ENCODE measurements at regions not wholly inside any gene's neighbourhood (a gene's known extent, or its start where the extent isn't known, plus 50 kb on each side); places are given as distances from the start of the nearest gene placed in this dataset.

DNA sequence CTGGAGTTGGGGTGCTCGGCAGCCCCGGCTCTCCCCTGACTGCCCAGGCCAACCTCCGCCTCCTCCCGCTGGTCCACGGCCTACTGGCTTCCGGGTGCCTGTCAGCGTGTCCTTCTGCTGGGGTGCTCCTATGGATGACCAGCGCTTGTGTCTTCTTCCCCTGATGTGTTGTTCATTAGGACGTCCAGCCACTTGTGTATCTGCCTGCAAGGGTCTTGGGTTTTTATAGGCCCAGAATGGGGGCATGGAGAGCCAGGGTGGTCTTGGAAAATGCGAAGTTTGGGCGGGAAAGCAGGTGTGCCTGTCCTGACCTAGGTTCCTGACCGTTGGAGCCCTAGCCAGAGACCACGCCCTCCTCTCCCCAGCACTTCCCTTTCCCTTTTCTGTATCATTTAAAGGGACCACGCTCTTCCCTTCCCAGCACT, 139.8 kb downstream of the SLITRK5 start:
- TF ChIP-seq ZNF610 (tag by site-specific recombination; IDR thresholded peaks at IDR 0.05; ENCODE audit: borderline replicate concordance) = no peak
- no peak for TF ChIP-seq SETDB1 (IDR thresholded peaks at IDR 0.05; ENCODE audit: insufficient read length, low read length)
- TF ChIP-seq KLF10 (tag by site-specific recombination; IDR thresholded peaks at IDR 0.05) = no peak
- TF ChIP-seq, protein P1, sequence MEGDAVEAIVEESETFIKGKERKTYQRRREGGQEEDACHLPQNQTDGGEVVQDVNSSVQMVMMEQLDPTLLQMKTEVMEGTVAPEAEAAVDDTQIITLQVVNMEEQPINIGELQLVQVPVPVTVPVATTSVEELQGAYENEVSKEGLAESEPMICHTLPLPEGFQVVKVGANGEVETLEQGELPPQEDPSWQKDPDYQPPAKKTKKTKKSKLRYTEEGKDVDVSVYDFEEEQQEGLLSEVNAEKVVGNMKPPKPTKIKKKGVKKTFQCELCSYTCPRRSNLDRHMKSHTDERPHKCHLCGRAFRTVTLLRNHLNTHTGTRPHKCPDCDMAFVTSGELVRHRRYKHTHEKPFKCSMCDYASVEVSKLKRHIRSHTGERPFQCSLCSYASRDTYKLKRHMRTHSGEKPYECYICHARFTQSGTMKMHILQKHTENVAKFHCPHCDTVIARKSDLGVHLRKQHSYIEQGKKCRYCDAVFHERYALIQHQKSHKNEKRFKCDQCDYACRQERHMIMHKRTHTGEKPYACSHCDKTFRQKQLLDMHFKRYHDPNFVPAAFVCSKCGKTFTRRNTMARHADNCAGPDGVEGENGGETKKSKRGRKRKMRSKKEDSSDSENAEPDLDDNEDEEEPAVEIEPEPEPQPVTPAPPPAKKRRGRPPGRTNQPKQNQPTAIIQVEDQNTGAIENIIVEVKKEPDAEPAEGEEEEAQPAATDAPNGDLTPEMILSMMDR (tag by site-specific recombination; IDR thresholded peaks at IDR 0.05) = no peak
- no peak for TF ChIP-seq TRIM28 (IDR thresholded peaks at IDR 0.05; ENCODE audit: borderline replicate concordance, low read length)
- TF ChIP-seq ZNF214 (tag by site-specific recombination; IDR thresholded peaks at IDR 0.05; ENCODE audit: borderline replicate concordance) = no peak

Data from HEK293 (cell line).